ENCODE measurements at regions not wholly inside any gene's neighbourhood (a gene's known extent, or its start where the extent isn't known, plus 50 kb on each side); places are given as distances from the start of the nearest gene placed in this dataset.
A peak's percentile ranks its signal among the peaks of the same experiment; 100 is the strongest.

GRCh38 chr10:88071879-88072278 lies 208.5 kb downstream of the PTEN start:
- ATAC-seq (ENCODE audit: poor library complexity), result no peak
- ChIA-PET CTCF (no interaction called here), POLR2A (interaction anchor here (1.9 kb wide), 1 partner anchor 210 kb away, joined by 6 read pairs; no protein-coding TSS in a partner anchor)
- H3K27me3 ChIP-seq (ENCODE audit: control insufficient read depth in 1 of 2, insufficient read depth in 2 of 2, low read length in 2 of 2), result no peaks in the 10 kb centered on the region
- peaks cover 17% of the 10 kb centered on the region for H3K4me1 ChIP-seq (ENCODE audit: insufficient read depth, low read length)
- TF ChIP-seq CTCF (IDR thresholded peaks at IDR 0.05), result no peak
- H3K27me3 Mint-ChIP-seq, result no peaks in the 10 kb centered on the region
- no peaks in the 10 kb centered on the region for H3K9me3 Mint-ChIP-seq
- DNase-seq, result peak in 1 of 14 experiments; percentile 23
- H3K27ac ChIP-seq (ENCODE audit: low read depth in 1 of 2, low read length in 2 of 2), result no peak overlapping the region
- H3K4me3 Mint-ChIP-seq, result no peak overlapping the region
- intact Hi-C loops (cut with DNase I, micrococcal nuclease), result no loop called here
- no peaks in the 10 kb centered on the region for H3K36me3 ChIP-seq (ENCODE audit: insufficient read depth, low read length)
- no peaks in the 10 kb centered on the region for H3K36me3 Mint-ChIP-seq (ENCODE audit: low read depth)
- no peaks in the 10 kb centered on the region for H3K9me3 ChIP-seq (ENCODE audit: control insufficient read depth in 1 of 2, insufficient read depth in 1 of 2, low read length in 2 of 2)
- peaks cover 49% of the 10 kb centered on the region for H3K4me1 Mint-ChIP-seq (ENCODE audit: low read depth)
- no peak overlapping the region for H3K4me3 ChIP-seq (ENCODE audit: low read length)
- no peak overlapping the region for H3K27ac Mint-ChIP-seq

GRCh38 chr10:88073682-88074081 lies 210.3 kb downstream of the PTEN start:
- TF ChIP-seq CTCF (IDR thresholded peaks at IDR 0.05), result no peak
- DNase-seq, result no peak
- H3K4me1 ChIP-seq (ENCODE audit: insufficient read depth, low read length), result peaks cover 4% of the 10 kb centered on the region
- H3K27me3 ChIP-seq (ENCODE audit: control insufficient read depth in 1 of 2, insufficient read depth in 2 of 2, low read length in 2 of 2), result no peaks in the 10 kb centered on the region
- no peaks in the 10 kb centered on the region for H3K9me3 ChIP-seq (ENCODE audit: control insufficient read depth in 1 of 2, insufficient read depth in 1 of 2, low read length in 2 of 2)
- ChIA-PET POLR2A (no interaction called here), CTCF (interaction anchor here (1.3 kb wide), 1 partner anchor 18 kb away, joined by 3 read pairs; no protein-coding TSS in a partner anchor)
- H3K27me3 Mint-ChIP-seq, result no peaks in the 10 kb centered on the region
- no peaks in the 10 kb centered on the region for H3K36me3 Mint-ChIP-seq (ENCODE audit: low read depth)
- no peak overlapping the region for H3K27ac Mint-ChIP-seq
- intact Hi-C loops (cut with DNase I, micrococcal nuclease), result no loop called here
- peaks cover 31% of the 10 kb centered on the region for H3K4me1 Mint-ChIP-seq (ENCODE audit: low read depth)
- H3K9me3 Mint-ChIP-seq, result no peaks in the 10 kb centered on the region
- no peaks in the 10 kb centered on the region for H3K36me3 ChIP-seq (ENCODE audit: insufficient read depth, low read length)
- H3K27ac ChIP-seq (ENCODE audit: low read depth in 1 of 2, low read length in 2 of 2), result no peak overlapping the region
- H3K4me3 ChIP-seq (ENCODE audit: low read length), result no peak overlapping the region
- H3K4me3 Mint-ChIP-seq, result no peak overlapping the region
- no peak for ATAC-seq (ENCODE audit: poor library complexity)

- no peak overlapping the region for H3K27ac ChIP-seq (ENCODE audit: low read depth in 1 of 2, low read length in 2 of 2)
- Mint-ChIP-seq H3K27ac (no peak overlapping the region), H3K4me1 (ENCODE audit: low read depth) (peaks cover 19% of the 10 kb centered on the region), H3K27me3 (no peaks in the 10 kb centered on the region), H3K4me3 (no peak overlapping the region), H3K36me3 (ENCODE audit: low read depth) (no peaks in the 10 kb centered on the region), H3K9me3 (no peaks in the 10 kb centered on the region)
- ChIA-PET POLR2A (interaction anchor here (0.8 kb wide), 1 partner anchor 9 kb away, joined by 3 read pairs; no protein-coding TSS in a partner anchor), CTCF (no interaction called here)
- intact Hi-C loops (cut with DNase I, micrococcal nuclease), result no loop called here
- H3K4me1 ChIP-seq (ENCODE audit: insufficient read depth, low read length), result peaks cover 4% of the 10 kb centered on the region
- DNase-seq, result no peak
- no peaks in the 10 kb centered on the region for H3K36me3 ChIP-seq (ENCODE audit: insufficient read depth, low read length)
- TF ChIP-seq CTCF (IDR thresholded peaks at IDR 0.05), result no peak
- H3K9me3 ChIP-seq (ENCODE audit: control insufficient read depth in 1 of 2, insufficient read depth in 1 of 2, low read length in 2 of 2), result no peaks in the 10 kb centered on the region
- ATAC-seq (ENCODE audit: poor library complexity), result no peak
- H3K27me3 ChIP-seq (ENCODE audit: control insufficient read depth in 1 of 2, insufficient read depth in 2 of 2, low read length in 2 of 2), result no peaks in the 10 kb centered on the region
- H3K4me3 ChIP-seq (ENCODE audit: low read length), result no peak overlapping the region
Observed at GRCh38 chr10:88074971-88075370, 211.5 kb downstream of the PTEN start.
